Stomach (tissue), 8 donors: ENCODE measurements at regions not wholly inside any gene's neighbourhood (a gene's known extent, or its start where the extent isn't known, plus 50 kb on each side); places are given as distances from the start of the nearest gene placed in this dataset.
"Not testable (repeated sequence)": the region's sequence is repeated elsewhere in the genome, so short reads cannot be mapped to it uniquely, and the experiment has no call there.

ENCODE experiments used
- DNase-seq, 2 donors: peaks; one replicate each; pipeline versions ENCODE4 v3.0.0 to v3.0.0-alpha.2; 2013 to 2019
- H3K27ac ChIP-seq, 5 donors: fragments of 200-600 bp in 4 of 5; sonication (generic) in 4 of 5; one replicate each; pipeline ENCODE4 v1.5.1; 2013 to 2019; ENCODE audit warnings: mild to moderate bottlenecking in 1 of 5, moderate library complexity in 1 of 5
- H3K27me3 ChIP-seq, 3 donors: fragments of 200-600 bp; sonication (generic); one replicate each; pipeline ENCODE4 v1.5.1; 2017 to 2019; ENCODE audit warnings: mixed run types in 1 of 3
- H3K36me3 ChIP-seq, 4 donors: fragments of 200-600 bp; sonication (generic); 1 replicate in 3 of 4; 2 replicates in 1 of 4; pipeline ENCODE4 v1.5.1; 2016 to 2019
- H3K4me1 ChIP-seq, 4 donors: fragments of 200-600 bp; sonication (generic); one replicate each; pipeline ENCODE4 v1.5.1; 2016 to 2019
- H3K4me3 ChIP-seq, 4 donors: fragments of 200-600 bp; sonication (generic) in 3 of 4; one replicate each; pipeline ENCODE4 v1.5.1; 2016 to 2019; ENCODE audit warnings: mild to moderate bottlenecking in 1 of 4
- H3K9me3 ChIP-seq, 4 donors: fragments of 200-600 bp; sonication (generic); one replicate each; pipeline ENCODE4 v1.5.1; 2016 to 2019
- EP300 ChIP-seq: sonication (generic); formaldehyde crosslinking; IDR thresholded peaks from one replicate; pipeline ENCODE4 v1.6.1; 2017; ENCODE audit warnings: antibody characterized with exemption
- POLR2A ChIP-seq, 4 donors: fragments of 450-650 bp; IDR thresholded peaks; one replicate each; pipeline ENCODE4 v1.6.1; 2016; ENCODE audit warnings: antibody characterized with exemption in 4 of 4, control low read depth in 2 of 4, mild to moderate bottlenecking in 1 of 4, moderate library complexity in 1 of 4
- POLR2AphosphoS5 ChIP-seq, 3 donors: sonication (generic); formaldehyde crosslinking; IDR thresholded peaks; one replicate each; pipeline ENCODE4 v1.6.1; 2016; ENCODE audit warnings: antibody characterized with exemption in 3 of 3
- WGBS, 5 donors: extraction: QIAGEN DNeasy Blood & Tissue Kit in 3 of 5; methylation state at CpG; one replicate each; pipeline versions ENCODE4 v1.1.5 to v1.1.7; 2013 to 2018; 5-methylcytosine and 5-hydroxymethylcytosine counted together
- intact Hi-C: fragments of 100-400 bp; cut with DNase I; formaldehyde crosslinking; loops from one replicate; pipeline ENCODE4 v1.15.1; 2023; ENCODE audit warnings: low total_unique reads
- TF ChIP-seq, protein P1 (sequence below), 7 experiments: fragments of 450-650 bp in 4 of 7; fragments of 200-600 bp in 3 of 7; sonication (generic) in 3 of 7; IDR thresholded peaks; one replicate each; pipeline ENCODE4 v1.5.1; 2016 to 2019; ENCODE audit warnings: antibody characterized with exemption in 7 of 7, control low read depth in 2 of 7, mild to moderate bottlenecking in 1 of 7
- donor health status: healthy with polysubstance abuse.
- donor health status: Bipolar disorder and iron deficiency.
- donor health status: healthy.

DNA sequence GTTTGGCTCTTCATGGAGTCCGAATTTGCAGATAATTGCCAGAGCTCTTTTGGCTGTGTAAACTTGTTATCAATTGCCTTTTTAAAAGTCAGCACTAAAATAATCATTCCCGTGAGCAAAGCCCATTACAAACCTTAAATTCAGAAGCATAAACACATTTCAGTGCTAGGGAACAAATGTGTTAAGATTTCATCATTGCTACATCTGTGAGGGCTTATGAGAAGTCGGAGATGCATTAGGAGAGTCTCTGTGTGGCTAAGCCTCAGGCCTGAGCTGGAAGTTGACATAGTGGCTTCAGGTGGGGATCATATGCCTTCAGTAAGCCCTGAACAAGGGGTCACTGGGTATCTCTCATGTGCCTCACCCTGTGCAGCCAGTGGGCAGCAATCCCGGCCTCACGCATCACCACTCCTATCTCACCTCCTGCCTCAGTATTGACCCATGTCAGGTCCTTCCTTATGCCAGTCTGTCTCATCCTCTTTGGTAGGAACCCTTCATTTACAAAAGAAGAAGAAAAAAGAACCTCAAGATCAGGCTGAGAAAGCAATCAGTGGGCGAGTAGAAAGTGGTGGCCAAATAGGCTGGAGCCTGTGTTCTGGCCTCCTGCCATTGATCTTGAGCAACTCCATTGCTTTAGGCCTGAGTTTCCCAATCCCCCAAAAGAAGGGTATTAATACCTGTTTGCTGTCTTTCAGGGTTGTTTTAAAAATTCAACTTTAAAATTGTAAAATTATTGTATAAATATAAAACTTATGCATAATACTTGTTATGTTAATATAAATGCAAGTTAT is 233.5 kb downstream of the IL20RB start:
- Histone ChIP-seq H3K4me3 (no peak overlapping the region), H3K4me1 (no peaks in the 10 kb centered on the region), H3K27me3 (no peaks in the 10 kb centered on the region), H3K36me3 (no peaks in the 10 kb centered on the region), H3K27ac (peak overlapping the region in 3 of 5 donors; percentile 51 to 66 (median 62)), H3K9me3 (no peaks in the 10 kb centered on the region)
- intact Hi-C loops, result no loop called here
- 61 to 80% (median 71%) methylated on average over 6 of the region's 6 CpGs for WGBS, 5 donors
- peak in 1 of 2 donors; percentile 11 for DNase-seq
- TF ChIP-seq POLR2AphosphoS5 (IDR thresholded peaks at IDR 0.05), result peak; percentile 9 to 85 (median 12)
- TF ChIP-seq, protein P1, sequence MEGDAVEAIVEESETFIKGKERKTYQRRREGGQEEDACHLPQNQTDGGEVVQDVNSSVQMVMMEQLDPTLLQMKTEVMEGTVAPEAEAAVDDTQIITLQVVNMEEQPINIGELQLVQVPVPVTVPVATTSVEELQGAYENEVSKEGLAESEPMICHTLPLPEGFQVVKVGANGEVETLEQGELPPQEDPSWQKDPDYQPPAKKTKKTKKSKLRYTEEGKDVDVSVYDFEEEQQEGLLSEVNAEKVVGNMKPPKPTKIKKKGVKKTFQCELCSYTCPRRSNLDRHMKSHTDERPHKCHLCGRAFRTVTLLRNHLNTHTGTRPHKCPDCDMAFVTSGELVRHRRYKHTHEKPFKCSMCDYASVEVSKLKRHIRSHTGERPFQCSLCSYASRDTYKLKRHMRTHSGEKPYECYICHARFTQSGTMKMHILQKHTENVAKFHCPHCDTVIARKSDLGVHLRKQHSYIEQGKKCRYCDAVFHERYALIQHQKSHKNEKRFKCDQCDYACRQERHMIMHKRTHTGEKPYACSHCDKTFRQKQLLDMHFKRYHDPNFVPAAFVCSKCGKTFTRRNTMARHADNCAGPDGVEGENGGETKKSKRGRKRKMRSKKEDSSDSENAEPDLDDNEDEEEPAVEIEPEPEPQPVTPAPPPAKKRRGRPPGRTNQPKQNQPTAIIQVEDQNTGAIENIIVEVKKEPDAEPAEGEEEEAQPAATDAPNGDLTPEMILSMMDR (IDR thresholded peaks at IDR 0.05), result no peak
- no peak for TF ChIP-seq EP300

DNA sequence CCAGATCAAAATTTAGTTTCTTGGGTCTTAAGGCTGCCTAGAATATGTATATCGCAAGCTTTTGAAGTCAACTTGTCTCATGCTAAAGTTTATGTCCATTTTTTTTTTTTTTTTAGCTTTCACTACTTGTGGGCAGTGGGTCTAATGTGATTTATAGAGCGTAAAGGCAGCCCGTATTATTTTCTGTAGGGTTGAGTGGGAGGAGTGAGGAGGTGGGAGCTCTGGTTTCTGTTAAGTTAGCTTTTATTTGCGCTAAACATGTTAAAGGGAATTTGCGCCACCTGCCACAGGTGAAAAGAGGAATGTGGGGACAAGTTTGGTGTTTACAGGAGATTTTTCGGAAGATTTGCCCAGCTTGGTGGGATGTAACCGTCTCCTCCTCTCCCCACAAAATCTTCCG is 234.2 kb downstream of the IL20RB start:
- Histone ChIP-seq H3K4me1 (no peaks in the 10 kb centered on the region), H3K9me3 (no peaks in the 10 kb centered on the region), H3K27ac (no peak overlapping the region), H3K4me3 (no peak overlapping the region), H3K27me3 (no peaks in the 10 kb centered on the region), H3K36me3 (no peaks in the 10 kb centered on the region)
- TF ChIP-seq POLR2A (IDR thresholded peaks at IDR 0.05), result no peak
- TF ChIP-seq POLR2AphosphoS5 (IDR thresholded peaks at IDR 0.05), result no peak
- TF ChIP-seq, protein P1 (IDR thresholded peaks at IDR 0.05), result no peak
- no peak for TF ChIP-seq EP300
- 77 to 93% (median 81%) methylated on average over 8 of the region's 8 CpGs for WGBS, 5 donors
- DNase-seq, result no peak
- intact Hi-C loops, result no loop called here

DNA sequence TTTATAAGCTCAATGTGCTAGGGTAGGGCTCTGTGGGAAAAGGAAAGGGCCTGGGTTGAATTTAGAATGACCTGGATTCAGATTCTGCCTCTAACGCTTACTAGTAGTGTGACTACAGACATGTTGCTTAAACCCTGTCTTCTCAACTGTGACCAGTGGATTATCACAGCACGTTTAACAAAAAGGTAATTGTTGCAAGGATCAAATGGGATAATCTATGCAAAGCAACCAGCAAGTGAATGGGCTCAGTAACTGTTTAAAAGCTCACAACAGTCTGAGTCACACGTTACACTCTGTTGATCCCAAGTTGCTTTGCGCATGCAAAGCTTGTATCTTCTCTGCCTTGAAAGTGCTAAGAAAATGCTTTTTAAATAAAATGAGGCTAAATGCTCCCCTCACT is 236.5 kb downstream of the IL20RB start:
- DNase-seq, result no peak
- no peaks in the 10 kb centered on the region for H3K4me1 ChIP-seq
- no peaks in the 10 kb centered on the region for H3K27me3 ChIP-seq
- no peak overlapping the region for H3K4me3 ChIP-seq
- intact Hi-C loops, result no loop called here
- 58 to 77% (median 62%) methylated on average over 4 of the region's 4 CpGs for WGBS, 5 donors
- TF ChIP-seq POLR2A (IDR thresholded peaks at IDR 0.05) (no peak), POLR2AphosphoS5 (IDR thresholded peaks at IDR 0.05) (no peak), EP300 (no peak)
- TF ChIP-seq, protein P1 (IDR thresholded peaks at IDR 0.05), result no peak
- H3K9me3 ChIP-seq, result no peaks in the 10 kb centered on the region
- H3K36me3 ChIP-seq, result no peaks in the 10 kb centered on the region
- no peak overlapping the region for H3K27ac ChIP-seq

DNA sequence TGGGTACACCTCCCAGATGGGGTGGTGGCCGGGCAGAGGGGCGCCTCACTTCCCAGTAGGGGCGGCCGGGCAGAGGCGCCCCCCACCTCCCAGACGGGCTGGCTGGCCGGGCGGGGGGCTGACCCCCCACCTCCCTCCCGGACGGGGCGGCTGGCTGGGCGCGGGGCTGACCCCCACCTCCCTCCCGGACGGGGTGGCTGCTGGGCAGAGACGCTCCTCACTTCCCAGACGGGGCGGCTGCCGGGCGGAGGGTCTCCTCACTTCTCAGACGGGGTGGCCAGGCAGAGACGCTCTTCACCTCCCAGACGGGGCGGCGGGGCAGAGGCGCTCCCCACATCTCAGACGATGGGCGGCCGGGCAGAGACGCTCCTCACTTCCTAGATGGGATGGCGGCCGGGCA is 240.6 kb downstream of the IL20RB start:
- intact Hi-C loops, H3K4me3 ChIP-seq, H3K9me3 ChIP-seq, H3K36me3 ChIP-seq, H3K4me1 ChIP-seq, H3K27me3 ChIP-seq, DNase-seq, H3K27ac ChIP-seq: not testable (repeated sequence)
- WGBS, 5 donors, result 94 to 100% (median 97%) methylated on average over 2 to 32 of the region's 32 CpGs

DNA sequence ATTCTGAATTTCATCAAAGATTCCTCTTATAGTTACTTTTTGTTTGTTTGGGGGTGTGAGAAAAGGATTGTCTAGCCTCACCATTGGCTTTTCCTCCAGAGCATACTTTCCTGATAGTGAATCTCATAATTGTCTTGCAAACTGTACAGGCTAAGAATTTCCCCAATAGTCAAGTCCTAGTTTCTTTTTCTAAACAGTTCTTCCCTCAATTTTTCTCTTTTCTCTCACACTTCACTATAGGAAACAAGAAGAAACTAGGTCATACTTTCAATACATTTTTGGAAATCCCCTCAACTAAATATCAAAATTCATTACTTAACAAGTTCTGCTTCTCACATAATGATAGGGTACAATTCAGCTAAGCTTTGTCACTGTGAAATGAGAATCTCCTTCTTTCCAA is 241.9 kb downstream of the IL20RB start:
- no peaks in the 10 kb centered on the region for H3K27me3 ChIP-seq

More for the DNA sequence above, 241.9 kb downstream of the IL20RB start:
- TF ChIP-seq EP300 (no peak), POLR2A (IDR thresholded peaks at IDR 0.05) (no peak), POLR2AphosphoS5 (IDR thresholded peaks at IDR 0.05) (no peak)
- TF ChIP-seq, protein P1 (IDR thresholded peaks at IDR 0.05), result no peak
- no peak for DNase-seq
- H3K27ac ChIP-seq, result no peak overlapping the region
- intact Hi-C loops, result no loop called here
- H3K36me3 ChIP-seq, result no peaks in the 10 kb centered on the region
- H3K9me3 ChIP-seq, result no peaks in the 10 kb centered on the region
- peaks cover 0 to 10% (median under 1%) of the 10 kb centered on the region in 4 donors for H3K4me1 ChIP-seq
- H3K4me3 ChIP-seq, result no peak overlapping the region
